Body of pancreas (tissue), 4 donors: ENCODE measurements at regions not wholly inside any gene's neighbourhood (a gene's known extent, or its start where the extent isn't known, plus 50 kb on each side); places are given as distances from the start of the nearest gene placed in this dataset.

Experiments used
- ATAC-seq: fragments of 150-250 bp; one replicate; pipeline ENCODE4 v1.9.1; 2016
- DNase-seq, 4 donors: peaks; one replicate each; pipeline ENCODE4 v3.0.0-alpha.2; 2019
- H3K27ac ChIP-seq, 4 donors: fragments of 200-600 bp; sonication (generic); 1 replicate in 3 of 4; 2 replicates in 1 of 4; pipeline versions ENCODE4 v1.5.1 to v1.6.1; 2016 to 2019; ENCODE audit warnings: mild to moderate bottlenecking in 1 of 4, mixed read lengths in 1 of 4, moderate library complexity in 1 of 4
- H3K27me3 ChIP-seq, 2 donors: fragments of 200-600 bp; sonication (generic); one replicate each; pipeline ENCODE4 v1.6.0; 2016; ENCODE audit warnings: mild to moderate bottlenecking in 1 of 2
- H3K36me3 ChIP-seq, 2 donors: fragments of 200-600 bp; sonication (generic); replicated peaks in 1 of 2; 2 replicates each; pipeline ENCODE4 v1.5.1; 2016; ENCODE audit warnings: low read depth in 2 of 2; ENCODE audit not compliant: insufficient read depth in 1 of 2
- H3K4me1 ChIP-seq: fragments of 200-600 bp; sonication (generic); one replicate; pipeline ENCODE4 v1.6.0; 2016
- H3K4me3 ChIP-seq, 2 donors: fragments of 200-600 bp; sonication (generic); 1 replicate in 1 of 2; 2 replicates in 1 of 2; pipeline ENCODE4 v1.5.1; 2016 to 2019
- H3K9me3 ChIP-seq, 3 donors: fragments of 200-600 bp; sonication (generic); 1 replicate in 2 of 3; 2 replicates in 1 of 3; pipeline ENCODE4 v1.5.1; 2016
- CTCF ChIP-seq, 7 experiments: fragments of 450-650 bp in 4 of 7; fragments of 200-600 bp in 3 of 7; sonication (generic) in 3 of 7; IDR thresholded peaks; one replicate each; pipeline ENCODE4 v1.5.1; 2016 to 2019; ENCODE audit warnings: antibody characterized with exemption in 7 of 7
- POLR2A ChIP-seq, 3 donors: fragments of 450-650 bp; IDR thresholded peaks; one replicate each; pipeline ENCODE4 v1.6.1; 2016; ENCODE audit warnings: antibody characterized with exemption in 3 of 3, mild to moderate bottlenecking in 2 of 3
- WGBS, 2 donors: methylation state at CpG; one replicate each; pipeline ENCODE4 v1.1.5; 2017; 5-methylcytosine and 5-hydroxymethylcytosine counted together
- intact Hi-C: fragments of 100-400 bp; cut with DNase I; formaldehyde crosslinking; loops from one replicate; pipeline ENCODE4 v1.15.1; 2023

DNA sequence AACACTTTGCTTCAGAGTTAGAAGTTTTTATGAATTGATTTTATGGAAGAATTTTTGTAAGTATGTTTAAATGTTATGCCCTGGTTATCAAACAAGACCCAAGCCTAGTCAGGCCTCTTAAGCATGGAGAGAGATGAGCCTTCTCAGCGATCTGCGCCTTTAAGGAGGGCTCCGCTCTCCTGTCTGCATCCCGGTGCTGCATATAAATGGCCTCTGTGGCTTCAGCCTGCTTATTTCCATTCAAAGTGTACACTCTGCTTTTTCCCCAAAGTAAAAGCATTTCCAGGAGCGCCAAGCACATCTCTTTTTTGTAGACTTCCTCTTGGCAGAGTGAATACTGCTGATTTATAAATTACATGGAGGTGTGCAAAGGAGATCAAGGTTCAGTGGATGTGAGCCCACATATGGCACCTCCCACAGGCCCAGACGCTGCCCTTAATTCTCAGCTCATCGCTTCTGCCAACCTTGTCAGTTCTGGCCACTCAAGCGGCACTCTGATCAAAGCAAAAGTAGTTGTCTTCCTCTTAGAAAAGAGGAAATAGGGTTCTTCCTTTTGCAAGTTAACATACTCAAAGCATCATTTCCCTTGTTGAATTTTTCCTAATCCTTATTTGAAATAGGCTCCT, 70.0 kb upstream of the SFMBT2 start:
- 46 to 56% methylated on average over 8 of the region's 8 CpGs for WGBS, 2 donors
- H3K4me3 ChIP-seq: no peak overlapping the region
- DNase-seq: peak in 1 of 4 donors; percentile 31
- no peaks in the 10 kb centered on the region for H3K27me3 ChIP-seq
- H3K4me1 ChIP-seq: no peaks in the 10 kb centered on the region
- ATAC-seq: no peak
- H3K36me3 ChIP-seq: no peaks in the 10 kb centered on the region
- H3K9me3 ChIP-seq: no peaks in the 10 kb centered on the region
- intact Hi-C loops: no loop called here
- H3K27ac ChIP-seq: peak overlapping the region in 2 of 4 donors; percentile 8 to 17
- TF ChIP-seq CTCF (IDR thresholded peaks at IDR 0.05) (no peak), POLR2A (IDR thresholded peaks at IDR 0.05) (no peak)

DNA sequence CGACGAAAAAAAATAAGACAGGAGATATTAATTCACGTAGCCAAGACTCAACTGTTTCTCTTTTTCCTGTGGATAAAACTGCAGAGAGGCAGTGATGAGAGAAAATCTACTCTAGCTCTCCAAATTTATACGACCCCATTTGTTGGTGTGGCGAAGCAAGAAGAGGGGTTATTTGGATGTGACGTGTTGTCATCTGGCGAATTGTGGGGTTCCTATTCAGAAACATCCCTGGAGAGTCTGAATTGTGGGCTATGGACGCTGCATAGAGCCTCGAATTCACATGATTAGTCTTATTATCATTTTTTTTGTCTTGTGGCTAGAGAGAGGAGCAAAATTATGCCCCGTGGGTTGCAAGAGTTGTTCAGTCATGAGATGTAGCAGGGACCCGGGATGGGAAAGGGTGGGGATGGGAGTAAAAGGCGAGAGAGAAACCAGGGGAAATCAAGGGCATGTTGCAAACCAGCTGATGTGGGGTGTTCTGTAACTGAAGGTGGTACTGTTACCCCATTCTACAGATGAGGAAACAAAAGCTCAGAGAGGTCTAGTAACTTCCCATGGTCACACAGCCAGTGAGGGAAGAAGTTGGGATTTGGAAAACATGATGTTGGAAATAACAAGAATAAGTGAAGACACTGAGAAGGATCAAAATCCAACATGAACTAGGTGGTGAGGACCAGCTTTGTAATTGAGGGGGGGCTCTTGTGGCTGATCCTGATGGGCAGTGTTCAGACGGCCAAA, 69.2 kb upstream of the SFMBT2 start:
- Histone ChIP-seq H3K36me3 (no peaks in the 10 kb centered on the region), H3K9me3 (no peaks in the 10 kb centered on the region), H3K4me3 (no peak overlapping the region), H3K27me3 (no peaks in the 10 kb centered on the region), H3K27ac (peak overlapping the region in 1 of 4 donors; percentile 8), H3K4me1 (no peaks in the 10 kb centered on the region)
- intact Hi-C loops: no loop called here
- ATAC-seq (no peak), DNase-seq (no peak)
- TF ChIP-seq CTCF (IDR thresholded peaks at IDR 0.05) (no peak), POLR2A (IDR thresholded peaks at IDR 0.05) (no peak)
- 63 to 69% methylated on average over 13 of the region's 13 CpGs for WGBS, 2 donors

DNA sequence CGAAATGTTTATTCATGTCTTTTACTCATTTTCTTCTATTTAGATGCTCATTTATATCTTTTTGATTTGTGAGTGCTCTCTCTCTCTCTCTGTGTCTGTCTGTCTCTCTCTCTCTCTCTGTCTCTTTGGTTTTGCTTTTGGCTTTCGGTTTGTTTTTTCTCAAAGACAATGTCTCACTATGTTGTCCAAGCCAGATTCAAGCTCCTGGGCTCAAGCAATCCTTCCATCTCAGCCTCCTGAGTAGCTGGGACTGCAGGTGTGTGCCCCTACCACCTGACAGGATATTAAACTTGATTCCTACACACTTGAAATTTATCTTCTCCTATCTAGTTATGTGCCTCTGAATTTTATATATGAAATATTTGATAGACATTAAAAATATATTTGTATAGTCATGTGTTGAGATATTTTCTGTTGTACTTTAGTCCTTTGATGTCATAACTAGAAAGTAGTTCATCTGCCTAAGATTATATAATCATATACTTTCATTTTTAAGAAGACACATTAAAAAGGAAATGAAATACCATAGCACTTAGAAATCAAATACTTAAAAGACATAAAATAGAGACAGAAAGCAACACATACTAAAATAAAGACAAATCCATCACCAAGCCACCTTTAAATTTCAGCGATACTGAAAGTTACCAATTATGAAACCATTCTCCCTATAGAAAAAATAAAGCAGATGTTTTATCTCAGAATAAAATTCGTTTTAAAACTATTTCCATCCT, 68.1 kb upstream of the SFMBT2 start:
- no peak overlapping the region for H3K27ac ChIP-seq

DNA sequence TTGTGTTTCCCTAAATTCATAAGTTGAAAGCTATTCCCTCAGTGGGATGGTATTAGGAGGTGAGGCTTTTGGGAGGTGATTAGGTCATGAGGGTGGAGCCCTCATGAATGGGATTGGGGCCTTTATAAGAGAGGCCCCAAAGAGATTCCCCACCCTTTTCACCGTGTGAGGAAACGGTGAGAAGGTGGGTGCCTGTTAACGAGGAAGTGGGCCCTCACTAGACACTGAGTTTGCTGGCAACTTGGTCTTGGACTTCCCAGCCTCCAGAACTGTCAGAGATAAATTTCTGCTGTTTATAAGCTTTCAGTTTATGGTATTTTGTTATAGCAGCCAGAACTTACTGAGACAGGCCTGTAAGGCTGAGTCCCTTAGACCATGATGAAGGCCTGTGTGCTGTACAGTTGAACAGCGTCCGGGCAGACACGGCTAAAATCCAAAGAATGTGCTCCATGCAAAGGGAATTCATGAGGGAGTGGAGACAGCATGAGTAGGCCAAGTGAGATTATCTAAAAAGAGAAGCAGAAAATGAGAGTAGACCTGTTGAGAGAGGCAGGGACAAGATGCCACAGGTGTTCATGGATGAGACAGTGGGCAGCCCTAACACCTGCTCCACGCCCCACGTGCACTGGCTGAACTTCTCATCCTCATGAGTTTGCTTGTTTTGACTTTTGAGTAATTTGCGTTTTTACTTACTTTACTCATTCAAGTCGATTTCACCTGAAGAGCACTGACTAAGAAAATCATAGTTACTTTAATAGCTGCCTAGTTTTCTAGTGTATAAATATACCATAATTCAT, 66.9 kb upstream of the SFMBT2 start:
- Histone ChIP-seq H3K9me3 (no peaks in the 10 kb centered on the region), H3K27me3 (peaks cover 0 to 5% of the 10 kb centered on the region in 2 donors), H3K27ac (no peak overlapping the region), H3K4me3 (no peak overlapping the region), H3K36me3 (no peaks in the 10 kb centered on the region), H3K4me1 (no peaks in the 10 kb centered on the region)
- 79 to 85% methylated on average over 10 of the region's 10 CpGs for WGBS, 2 donors
- intact Hi-C loops: no loop called here
- no peak for ATAC-seq
- TF ChIP-seq POLR2A (IDR thresholded peaks at IDR 0.05): no peak
- no peak for TF ChIP-seq CTCF (IDR thresholded peaks at IDR 0.05)
- no peak for DNase-seq

More for the DNA sequence above, 68.1 kb upstream of the SFMBT2 start:
- ATAC-seq (no peak), DNase-seq (no peak)
- H3K36me3 ChIP-seq: no peaks in the 10 kb centered on the region
- TF ChIP-seq CTCF (IDR thresholded peaks at IDR 0.05) (no peak), POLR2A (IDR thresholded peaks at IDR 0.05) (no peak)
- WGBS, 2 donors: 51 to 58% methylated on average over 4 of the region's 4 CpGs
- intact Hi-C loops: no loop called here
- H3K9me3 ChIP-seq: no peaks in the 10 kb centered on the region
- H3K4me1 ChIP-seq: no peaks in the 10 kb centered on the region
- H3K27me3 ChIP-seq: no peaks in the 10 kb centered on the region
- no peak overlapping the region for H3K4me3 ChIP-seq
